NCI-H226 (cell line): ENCODE measurements at regions not wholly inside any gene's neighbourhood (a gene's known extent, or its start where the extent isn't known, plus 50 kb on each side); places are given as distances from the start of the nearest gene placed in this dataset.
"Not testable (repeated sequence)": the region's sequence is repeated elsewhere in the genome, so short reads cannot be mapped to it uniquely, and the experiment has no call there.

Experiments used
- DNase-seq: peaks from one replicate; pipeline ENCODE4 v3.0.0-alpha.2; 2015

GRCh38 chr16:35102780-35103403 lies 1643.5 kb downstream of the TP53TG3F start:
- DNase-seq, result no peak

DNA sequence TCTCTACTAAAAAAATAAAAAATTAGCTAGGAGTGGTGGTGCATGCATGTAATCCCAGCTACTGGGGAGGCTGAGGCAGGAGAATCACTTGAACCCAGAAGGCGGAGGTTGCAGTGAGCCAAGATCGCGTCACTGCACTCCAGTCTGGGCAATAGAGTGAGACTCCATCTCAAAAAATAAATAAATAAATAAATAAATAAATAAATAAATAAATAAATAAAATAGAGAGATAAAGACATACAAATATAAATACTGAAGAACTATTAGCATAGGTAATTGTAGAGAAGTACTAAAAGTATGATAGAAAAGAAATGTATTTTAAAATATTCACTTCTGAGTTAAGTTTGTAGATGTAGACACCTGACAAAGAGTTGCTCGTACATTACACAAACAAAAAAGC lies 1652.4 kb downstream of the TP53TG3F start:
- not testable (repeated sequence) for DNase-seq

- no peak for DNase-seq
Observed at GRCh38 chr16:35131429-35131828, 1672.0 kb downstream of the TP53TG3F start.

DNA sequence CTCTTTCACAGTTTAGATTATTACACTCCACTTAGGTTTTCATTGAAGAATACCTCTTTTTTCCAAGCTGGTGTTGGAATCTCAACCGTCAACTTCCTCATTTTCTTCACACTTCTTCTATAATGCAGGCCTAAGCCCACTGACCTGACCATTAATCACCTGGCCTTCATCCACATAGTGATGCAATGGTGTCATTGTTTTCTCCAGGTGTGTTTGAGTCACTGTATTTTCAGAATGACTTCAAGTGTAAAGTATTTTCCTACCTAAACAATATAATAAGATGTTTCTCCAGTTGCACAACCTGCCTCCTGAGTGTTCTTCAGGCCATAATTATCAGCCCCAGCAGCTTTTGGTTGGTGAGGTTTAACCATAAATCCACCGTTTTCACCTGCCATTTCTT lies 1675.1 kb downstream of the TP53TG3F start:
- no peak for DNase-seq

GRCh38 chr16:35140293-35140986 lies 1681.0 kb downstream of the TP53TG3F start:
- no peak for DNase-seq

GRCh38 chr16:35141303-35141702 lies 1681.9 kb downstream of the TP53TG3F start:
- DNase-seq, result no peak

DNA sequence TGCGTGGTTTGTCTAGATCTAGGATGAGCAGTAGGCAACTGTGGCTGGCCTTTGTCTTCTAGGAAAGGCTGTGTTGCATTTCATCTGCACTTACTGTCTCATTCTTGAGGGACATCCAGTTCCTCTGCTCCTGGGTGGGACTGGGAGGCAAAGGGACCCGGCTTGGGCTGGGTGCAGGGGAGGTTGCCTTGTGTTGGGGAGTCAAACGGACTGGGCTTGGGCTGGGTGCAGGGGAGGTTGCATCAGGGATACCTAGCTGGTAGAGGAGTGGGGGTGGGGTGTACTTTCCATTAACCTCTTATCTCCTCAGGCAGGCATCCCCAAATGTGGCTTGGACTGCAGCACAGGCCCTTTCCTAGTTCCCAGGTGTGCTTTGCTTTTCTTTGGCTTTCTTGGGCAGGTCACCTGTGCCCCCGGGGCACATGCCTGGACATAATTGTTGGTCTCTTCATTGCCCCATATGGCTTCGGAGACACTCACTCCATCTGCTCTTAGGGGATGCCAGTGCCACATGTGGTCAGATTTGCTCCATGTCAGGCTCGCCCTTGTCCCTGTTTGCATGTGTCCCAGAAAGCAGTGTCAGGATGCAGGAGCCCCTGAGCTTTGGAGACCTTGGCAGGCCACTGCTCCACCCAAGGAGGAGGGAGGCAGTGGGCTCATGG lies 1682.9 kb downstream of the TP53TG3F start:
- DNase-seq, result no peak

DNA sequence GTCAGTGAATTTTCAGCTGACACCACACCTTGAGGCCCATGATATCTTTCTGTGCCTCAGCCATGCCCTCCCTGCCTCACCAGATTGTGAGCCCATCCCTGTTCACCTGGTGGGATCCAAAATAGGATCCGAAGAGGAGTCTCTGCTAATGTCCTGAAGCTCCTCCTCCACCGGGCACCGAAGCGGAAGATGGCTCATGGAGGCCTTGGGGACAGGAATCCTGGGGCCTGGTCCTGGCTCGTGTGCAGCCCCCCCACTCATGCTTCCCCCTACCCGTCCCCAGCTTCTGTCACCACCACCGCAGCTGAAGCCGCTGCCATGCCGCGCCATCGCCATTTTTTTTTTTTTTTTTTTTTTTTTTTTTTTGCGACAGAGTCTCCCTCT lies 1683.4 kb downstream of the TP53TG3F start:
- no peak for DNase-seq

DNA sequence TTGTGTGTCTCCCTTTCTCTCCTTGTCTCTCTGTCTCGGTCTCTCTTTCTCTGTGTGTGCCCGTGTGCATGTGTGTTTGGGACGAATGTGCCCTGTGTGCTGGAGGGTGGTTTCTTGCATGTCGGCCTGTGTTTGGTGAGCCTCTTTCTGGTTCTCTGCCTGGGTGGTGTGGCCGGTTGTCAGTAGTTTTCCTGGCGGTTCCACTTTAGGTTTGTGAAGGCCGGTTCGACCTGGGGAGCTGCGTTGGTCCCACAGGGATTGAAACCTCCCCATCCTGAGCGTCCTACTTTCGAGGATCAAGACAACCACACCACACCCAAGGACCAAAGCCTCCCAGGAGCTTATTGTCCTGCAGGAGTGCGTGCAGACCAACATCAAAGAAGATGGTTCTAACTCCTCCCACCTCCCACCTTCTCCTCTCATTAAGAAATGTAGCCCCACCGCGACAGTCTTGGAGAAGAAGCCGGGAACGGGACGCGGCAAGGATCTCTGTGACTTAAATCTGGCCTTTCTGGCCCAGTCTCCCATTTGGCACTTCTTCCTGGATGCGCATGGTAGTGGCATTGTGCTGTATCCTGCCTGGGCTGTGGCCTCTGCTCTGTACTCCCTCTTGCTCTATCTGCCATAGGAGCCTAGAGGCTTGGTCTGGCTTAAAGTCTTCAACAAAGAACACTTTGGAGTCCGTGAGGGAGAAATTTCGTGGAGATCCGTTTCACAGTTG lies 1685.0 kb downstream of the TP53TG3F start:
- DNase-seq, result no peak

DNA sequence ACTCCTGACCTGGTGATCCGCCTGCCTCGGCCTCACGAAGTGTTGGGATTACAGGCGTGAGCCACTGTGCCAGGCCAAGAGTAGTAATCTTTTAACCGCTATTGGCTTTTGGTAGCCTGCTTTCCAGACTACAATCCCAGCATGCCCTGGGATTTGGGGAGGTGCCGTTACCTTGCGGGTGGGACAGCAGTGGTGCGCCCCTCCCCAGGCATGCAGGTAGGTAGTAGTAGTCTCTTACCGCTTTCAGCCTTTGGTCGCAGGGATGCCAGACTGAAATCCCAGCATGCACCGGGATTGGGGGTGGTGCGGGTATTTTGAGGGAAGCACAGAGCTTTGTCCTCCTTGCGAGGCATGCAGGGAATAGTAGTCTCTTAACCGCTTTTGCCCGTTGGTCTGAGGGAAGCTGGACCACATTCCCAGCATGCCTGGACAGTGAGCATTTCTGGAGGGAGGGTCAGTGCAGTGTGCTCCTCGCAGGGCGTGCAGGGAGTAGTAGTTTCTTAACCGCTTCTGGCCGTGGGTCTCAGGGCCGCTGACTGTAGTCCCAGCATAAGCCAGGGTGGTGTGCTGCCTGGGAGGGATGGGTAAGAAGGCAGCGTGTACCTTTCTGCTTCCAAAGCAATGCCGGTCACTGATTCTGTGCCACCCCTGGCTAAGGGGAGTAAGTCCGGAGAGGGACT lies 1686.8 kb downstream of the TP53TG3F start:
- DNase-seq, result no peak

- no peak for DNase-seq
Observed at GRCh38 chr16:35146723-35147458, 1687.5 kb downstream of the TP53TG3F start.

DNA sequence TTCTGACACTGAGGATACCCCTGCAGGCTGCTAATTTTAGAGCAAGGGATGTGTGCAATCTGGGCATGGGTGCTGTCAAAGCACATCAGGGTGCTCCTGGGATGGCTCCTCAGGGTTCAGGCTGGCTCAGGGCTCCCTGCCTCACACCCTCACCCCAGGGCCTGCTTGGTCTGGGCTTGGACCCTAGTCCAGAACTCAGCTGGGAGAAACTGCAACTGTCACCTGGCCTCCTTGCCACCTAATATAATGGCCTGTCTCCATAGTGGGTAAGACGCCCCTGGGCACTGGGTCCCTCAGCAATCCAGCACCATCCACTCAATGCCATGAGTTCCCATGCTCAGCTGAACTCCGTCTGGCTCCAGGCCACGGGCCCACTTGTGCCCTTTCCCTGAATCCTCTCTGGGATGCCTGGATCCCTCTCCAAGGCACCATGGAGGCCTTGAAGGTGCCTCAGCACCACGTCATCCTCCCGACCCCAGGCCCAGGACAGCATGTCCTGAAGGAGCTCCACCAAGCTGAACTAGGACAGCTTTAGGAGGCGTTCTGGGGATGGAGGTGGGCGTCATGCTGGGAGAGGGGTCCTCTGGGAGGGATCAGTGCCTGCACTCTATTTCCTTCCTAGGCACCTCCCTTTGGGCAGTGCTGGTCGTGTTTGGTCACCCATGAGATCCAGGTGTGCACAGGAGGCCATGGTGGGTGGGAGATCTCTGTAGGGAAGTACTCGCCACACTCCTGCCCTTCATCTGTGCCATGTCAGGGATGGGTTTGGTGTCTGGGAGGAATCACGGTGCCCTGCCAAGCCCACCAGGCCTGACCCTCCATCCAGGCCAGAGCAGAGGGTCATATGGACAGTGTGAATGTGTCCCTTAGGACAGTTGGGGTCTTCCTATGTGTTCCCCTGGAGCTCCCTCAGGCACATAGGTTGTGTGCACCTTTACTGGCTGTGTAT lies 1688.4 kb downstream of the TP53TG3F start:
- DNase-seq, result no peak

DNA sequence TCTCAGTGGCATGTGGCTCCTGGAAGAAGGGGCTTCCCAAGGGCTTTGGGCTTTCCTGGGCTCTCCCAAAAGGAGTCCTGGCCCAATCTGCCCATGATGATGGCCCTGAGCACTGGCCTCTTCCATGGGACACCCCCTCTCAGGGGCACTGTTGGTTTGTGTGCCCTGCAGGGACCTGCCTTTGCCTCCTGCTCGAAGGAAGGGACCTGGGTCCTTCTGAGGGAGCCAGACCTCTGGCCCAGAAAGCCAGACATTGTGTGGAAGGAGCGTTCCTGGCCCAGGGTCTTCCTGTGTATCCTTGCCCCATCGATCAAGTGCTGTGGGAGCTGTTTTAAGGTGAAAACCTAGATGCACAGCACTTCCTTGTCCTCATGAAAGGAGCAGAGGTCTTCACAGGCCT lies 1689.3 kb downstream of the TP53TG3F start:
- DNase-seq, result no peak

DNA sequence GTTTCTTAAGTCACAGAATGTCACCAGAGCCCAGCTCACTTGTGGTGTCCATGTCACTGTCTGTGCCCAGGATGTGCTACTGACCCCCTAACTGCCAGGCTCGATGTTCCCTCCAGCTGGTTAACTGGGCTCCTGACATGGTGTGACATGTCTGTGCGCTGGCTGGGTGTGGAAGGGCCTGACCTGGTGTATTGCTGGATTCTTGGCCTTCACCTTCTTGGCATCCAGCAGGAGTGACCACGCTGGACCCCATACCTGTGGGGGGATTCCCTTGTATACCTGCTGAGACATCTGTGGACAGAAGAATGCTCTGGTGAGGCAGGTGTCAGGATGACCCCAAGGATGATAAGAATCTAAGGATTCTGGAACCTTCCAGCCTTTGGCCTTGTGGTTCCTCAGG lies 1690.1 kb downstream of the TP53TG3F start:
- DNase-seq, result no peak

DNA sequence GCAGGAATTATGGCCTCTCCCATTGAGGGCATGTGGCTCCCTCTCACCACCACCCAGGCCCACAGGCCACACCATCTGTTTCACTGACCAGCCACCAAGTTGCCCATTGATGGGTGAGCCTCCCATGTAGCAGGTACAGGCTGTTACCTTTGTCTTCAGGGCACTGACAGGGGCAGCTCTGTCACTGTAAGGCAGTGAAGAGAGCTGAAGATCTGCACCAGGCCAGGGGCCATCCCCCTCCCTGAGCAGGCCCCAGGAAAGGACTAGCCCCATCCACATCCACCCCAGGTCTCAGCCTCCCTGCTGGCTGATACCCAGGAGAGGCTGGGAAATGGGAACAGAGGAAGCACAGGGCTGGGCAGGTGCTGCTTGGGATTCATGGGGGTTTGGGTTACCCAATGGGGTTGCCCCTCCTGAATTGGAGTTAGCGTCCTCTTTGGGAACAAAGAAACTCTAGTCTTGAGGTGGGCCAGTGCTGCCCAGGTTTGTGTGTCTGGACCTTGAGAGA lies 1691.4 kb downstream of the TP53TG3F start:
- DNase-seq, result no peak

- no peak for DNase-seq
Observed at GRCh38 chr16:35152067-35152627, 1692.7 kb downstream of the TP53TG3F start.

- DNase-seq, result no peak
Observed at GRCh38 chr16:35154627-35155026, 1695.2 kb downstream of the TP53TG3F start.

DNA sequence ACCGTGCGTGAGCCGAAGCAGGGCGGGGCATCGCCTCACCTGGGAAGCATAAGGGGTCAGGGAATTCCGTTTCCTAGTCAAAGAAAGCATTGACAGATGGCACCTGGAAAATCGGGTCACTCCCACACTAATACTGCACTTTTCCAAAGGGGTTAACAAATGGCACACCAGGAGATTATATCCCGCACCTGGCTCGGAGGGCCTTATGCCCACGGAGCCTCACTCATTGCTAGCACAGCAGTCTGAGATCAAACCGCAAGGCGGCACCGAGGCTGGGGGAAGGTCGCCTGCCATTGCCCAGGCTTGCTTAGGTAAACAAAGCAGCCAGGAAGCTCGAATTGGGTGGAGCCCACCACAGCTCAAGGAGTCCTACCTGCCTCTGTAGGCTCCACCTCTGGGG lies 1698.1 kb downstream of the TP53TG3F start:
- not testable (repeated sequence) for DNase-seq

DNA sequence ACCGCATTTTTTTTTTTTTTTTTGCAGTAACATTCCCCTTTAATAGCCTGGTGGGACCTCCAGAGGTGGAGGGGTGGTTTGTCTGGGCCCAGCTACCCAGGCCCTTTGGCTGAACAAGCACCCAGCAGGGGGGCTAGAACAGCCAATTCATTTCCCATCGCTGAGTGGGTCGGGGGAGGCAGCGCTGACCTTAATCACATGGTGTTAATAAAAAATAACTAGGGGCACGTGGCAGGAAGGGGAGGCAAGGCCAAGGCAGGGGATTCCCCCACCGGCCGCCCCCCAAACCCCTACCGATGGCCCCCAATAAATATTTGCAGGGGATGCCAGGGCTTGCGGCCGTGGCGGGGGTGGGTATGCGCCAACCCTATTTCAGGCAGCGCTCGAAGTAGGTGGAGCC lies 1709.9 kb downstream of the TP53TG3F start:
- not testable (repeated sequence) for DNase-seq

GRCh38 chr16:35170061-35170460 lies 1710.6 kb downstream of the TP53TG3F start:
- DNase-seq, result not testable (repeated sequence)

DNA sequence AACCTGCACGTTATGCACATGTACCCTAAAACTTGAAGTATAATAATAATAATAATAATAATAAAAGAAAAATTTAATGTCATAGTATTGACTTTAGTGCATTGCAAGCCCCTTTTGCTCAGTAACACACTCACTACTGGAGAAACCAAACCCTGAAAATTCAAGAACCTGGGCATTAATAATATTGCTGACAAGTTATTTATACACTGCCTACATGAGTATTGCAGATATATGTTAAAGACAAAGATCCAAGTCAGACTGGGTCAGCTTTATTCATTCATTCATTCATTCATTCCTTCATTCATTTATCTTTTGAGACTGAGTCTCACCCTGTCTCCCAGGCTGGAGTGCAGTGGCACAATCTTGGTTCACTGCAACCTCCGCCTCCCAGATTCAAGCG lies 1711.2 kb downstream of the TP53TG3F start:
- no peak for DNase-seq
